Hepatocyte (in vitro differentiated cells): ENCODE measurements at regions not wholly inside any gene's neighbourhood (a gene's known extent, or its start where the extent isn't known, plus 50 kb on each side); places are given as distances from the start of the nearest gene placed in this dataset.

Experiments
- CTCF ChIP-seq: fragments of 200-600 bp; sonication (generic); IDR thresholded peaks from 2 replicates; pipeline ENCODE4 v1.5.1; 2016; ENCODE audit warnings: antibody characterized with exemption, mild to moderate bottlenecking; ENCODE audit not compliant: poor library complexity
- EZH2 ChIP-seq: fragments of 200-600 bp; sonication (generic); IDR thresholded peaks from 2 replicates; pipeline ENCODE4 v1.6.1; 2016; ENCODE audit warnings: antibody characterized with exemption, mild to moderate bottlenecking, borderline replicate concordance

GRCh38 chr7:25407053-25407452 lies 178.8 kb upstream of the NPVF start:
- TF ChIP-seq CTCF (no peak), EZH2 (no peak)
